Stimulated activated CD4-positive, alpha-beta T cell treated with anti-CD3 and anti-CD28 coated beads, TNF-alpha, amount 100 ng/mL, for 24 hours (primary cell): ENCODE measurements at regions not wholly inside any gene's neighbourhood (a gene's known extent, or its start where the extent isn't known, plus 50 kb on each side); places are given as distances from the start of the nearest gene placed in this dataset.
"Not testable (repeated sequence)": the region's sequence is repeated elsewhere in the genome, so short reads cannot be mapped to it uniquely, and the experiment has no call there.

Experiments used
- DNase-seq, 3 experiments: peaks; one replicate each; pipeline ENCODE4 v3.0.0-alpha.2; 2020; ENCODE audit warnings: low read depth in 3 of 3

GRCh38 chr9:25917731-25918362 lies 239.6 kb upstream of the TUSC1 start:
- no peak for DNase-seq

- no peak for DNase-seq
Observed at GRCh38 chr9:25913806-25914205, 235.6 kb upstream of the TUSC1 start.

- DNase-seq: no peak
Observed at GRCh38 chr9:25904701-25905100, 226.5 kb upstream of the TUSC1 start.

DNA sequence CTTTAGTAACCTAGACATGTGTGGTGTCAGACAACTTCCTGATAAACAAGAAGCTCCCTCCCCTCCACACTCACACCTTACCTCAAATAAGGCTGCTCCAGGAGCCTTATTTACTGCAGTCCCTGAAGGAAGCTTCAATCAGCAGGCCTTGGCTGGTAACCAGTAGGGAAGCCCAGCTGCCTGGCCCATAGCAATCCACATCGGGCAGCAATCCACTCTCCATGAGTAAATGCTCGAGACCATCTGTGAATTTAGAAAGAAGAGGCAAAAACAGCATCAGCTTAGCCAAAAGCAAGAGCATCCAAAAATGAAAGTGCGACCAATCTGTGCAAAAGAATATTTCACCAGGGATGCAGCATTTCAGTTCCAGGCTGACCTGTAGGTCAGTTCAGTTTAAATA lies 213.3 kb upstream of the TUSC1 start:
- no peak for DNase-seq

- no peak for DNase-seq
Observed at GRCh38 chr9:25889661-25890060, 211.4 kb upstream of the TUSC1 start.

- no peak for DNase-seq
Observed at GRCh38 chr9:25876248-25876647, 198.0 kb upstream of the TUSC1 start.

GRCh38 chr9:25864509-25864908 lies 186.3 kb upstream of the TUSC1 start:
- DNase-seq: no peak

GRCh38 chr9:25861421-25861820 lies 183.2 kb upstream of the TUSC1 start:
- no peak for DNase-seq

- DNase-seq: no peak
Observed at GRCh38 chr9:25857147-25857546, 178.9 kb upstream of the TUSC1 start.

DNA sequence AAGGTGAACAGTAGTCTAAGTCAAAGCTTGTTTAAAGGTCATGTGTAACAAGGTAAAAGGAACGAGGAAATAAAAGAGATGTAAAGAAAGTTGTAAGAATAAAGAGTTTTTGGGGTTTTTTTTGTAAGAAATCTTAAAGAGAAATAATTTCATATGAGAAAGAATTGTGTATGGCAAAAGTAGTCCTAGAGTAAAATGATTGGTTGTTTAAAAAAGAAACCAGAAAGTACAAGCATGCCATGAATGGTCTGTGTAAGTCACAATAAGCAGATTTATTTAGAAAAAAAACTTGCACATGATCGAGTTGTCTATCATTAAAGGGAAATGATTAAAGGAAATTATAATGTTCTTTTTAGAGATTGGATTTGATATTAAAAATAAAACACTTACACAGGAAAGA lies 172.6 kb upstream of the TUSC1 start:
- no peak for DNase-seq

- no peak for DNase-seq
Observed at GRCh38 chr9:25845867-25846266, 167.6 kb upstream of the TUSC1 start.

DNA sequence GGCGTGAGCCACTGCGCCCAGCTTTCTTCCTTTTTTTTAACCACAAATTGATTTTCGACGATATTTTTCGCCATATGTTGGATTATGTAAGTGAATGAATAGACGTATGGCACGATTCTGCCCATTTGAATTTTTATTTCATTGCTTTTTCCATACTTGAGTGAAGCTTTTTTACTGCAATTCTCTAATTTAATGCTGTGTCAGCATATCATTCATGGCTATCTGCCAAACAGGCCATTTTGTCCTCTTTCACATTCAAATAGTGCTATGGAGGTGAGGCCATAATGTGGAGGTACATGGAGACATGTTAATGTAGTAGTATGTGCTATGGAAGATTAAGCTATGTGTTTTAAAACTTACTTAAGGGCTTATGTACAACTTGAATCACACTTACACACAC lies 152.1 kb upstream of the TUSC1 start:
- DNase-seq: no peak

DNA sequence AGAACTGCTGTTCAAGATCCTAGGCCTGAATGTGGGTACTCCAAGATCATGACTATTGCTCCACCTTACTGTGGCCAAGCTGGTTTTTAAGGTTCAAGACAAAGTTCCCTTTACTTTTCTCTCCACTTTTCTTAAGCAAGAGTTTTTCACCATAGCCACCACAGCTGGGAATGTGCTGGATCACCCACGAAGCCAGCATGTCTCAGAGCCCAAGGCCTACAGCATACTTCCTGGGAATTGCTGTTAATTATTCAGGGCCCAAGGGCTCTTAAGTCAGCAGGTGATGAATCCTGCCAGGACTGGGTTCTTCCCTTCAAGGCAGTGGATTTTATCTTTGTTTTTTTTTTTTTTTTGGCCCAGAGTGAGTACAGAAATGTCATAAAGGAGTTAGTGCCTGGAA lies 149.4 kb upstream of the TUSC1 start:
- DNase-seq: no peak

DNA sequence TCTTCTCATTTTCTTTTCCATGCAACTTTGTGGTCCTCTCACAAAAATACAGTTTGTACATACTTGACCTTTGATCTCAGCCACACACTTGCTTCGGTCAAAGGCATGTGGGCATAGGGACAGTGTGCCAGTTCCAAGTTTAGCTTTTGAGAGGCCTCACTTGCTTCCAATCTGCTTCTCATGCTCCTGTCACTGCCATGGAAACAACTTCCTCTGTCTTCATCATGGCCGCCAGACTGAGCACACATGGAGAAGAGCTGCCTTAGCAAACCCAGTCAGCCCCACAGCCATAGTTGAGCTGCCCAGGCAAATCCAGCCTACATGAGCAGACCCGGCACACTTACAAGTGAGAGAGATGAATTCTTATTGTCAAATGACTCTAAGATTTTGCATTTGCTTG lies 138.2 kb upstream of the TUSC1 start:
- no peak for DNase-seq

GRCh38 chr9:25814023-25814422 lies 135.8 kb upstream of the TUSC1 start:
- DNase-seq: no peak

GRCh38 chr9:25813478-25813877 lies 135.2 kb upstream of the TUSC1 start:
- DNase-seq: no peak

DNA sequence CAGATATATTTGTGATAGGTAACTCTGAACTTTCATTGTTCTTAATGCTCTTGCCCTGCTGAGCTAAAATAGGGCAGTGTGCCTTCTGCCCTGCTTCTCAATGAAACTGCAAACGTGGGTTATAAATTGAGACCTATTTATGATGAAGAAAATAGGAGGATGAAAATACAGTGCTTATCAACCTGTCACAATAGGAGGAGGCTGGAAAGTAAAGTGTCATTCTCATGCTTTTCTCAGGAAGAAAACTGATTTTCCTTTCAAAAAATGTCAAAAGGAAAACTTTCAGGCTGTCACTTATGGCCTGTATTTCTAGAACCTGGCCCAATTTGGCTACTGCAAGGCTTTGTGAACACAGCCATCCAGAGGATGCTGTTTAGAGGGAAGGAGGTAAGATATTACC lies 130.3 kb upstream of the TUSC1 start:
- no peak for DNase-seq

- DNase-seq: no peak
Observed at GRCh38 chr9:25804856-25805255, 126.6 kb upstream of the TUSC1 start.

DNA sequence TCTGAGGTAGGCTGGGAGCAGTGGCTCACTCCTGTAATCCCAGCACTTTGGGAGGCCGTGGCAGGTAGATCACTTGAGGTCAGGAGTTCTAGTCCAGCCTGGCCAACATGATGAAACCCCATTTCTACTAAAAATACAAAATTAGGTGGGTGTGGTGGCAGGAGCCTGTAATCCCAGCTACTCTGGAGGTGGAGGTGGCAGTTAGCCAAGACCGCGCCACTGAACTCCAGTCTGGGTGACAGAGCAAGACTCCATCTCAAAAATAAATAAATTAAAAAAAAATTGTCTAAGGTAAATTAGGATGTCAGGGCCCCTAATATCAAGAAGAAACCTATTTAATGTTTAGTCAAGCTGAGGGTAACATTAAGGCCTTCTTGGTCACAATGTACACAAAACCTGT lies 123.7 kb upstream of the TUSC1 start:
- DNase-seq: not testable (repeated sequence)

GRCh38 chr9:25773805-25774204 lies 95.6 kb upstream of the TUSC1 start:
- DNase-seq: no peak

- DNase-seq: no peak
Observed at GRCh38 chr9:25755951-25756350, 77.7 kb upstream of the TUSC1 start.

GRCh38 chr9:25752398-25752797 lies 74.2 kb upstream of the TUSC1 start:
- no peak for DNase-seq

DNA sequence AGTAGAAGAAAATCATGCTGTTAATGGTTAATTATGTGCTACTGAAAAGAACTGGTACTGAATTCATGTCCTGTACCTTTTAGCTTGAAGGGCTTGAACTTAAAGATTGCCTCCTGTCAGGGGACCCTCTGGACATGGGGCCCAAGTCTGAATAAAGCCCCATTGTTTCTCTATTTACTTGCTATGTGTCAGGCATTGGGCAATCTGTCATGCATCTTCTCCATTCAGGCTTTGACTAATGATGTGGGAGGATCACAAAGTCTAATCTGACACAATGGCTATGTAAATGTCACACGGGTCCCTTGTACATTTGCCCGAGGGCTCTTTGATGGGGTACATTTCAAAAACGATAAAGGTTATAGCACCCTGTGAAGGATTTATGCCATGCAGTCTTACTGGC lies 64.0 kb upstream of the TUSC1 start:
- DNase-seq: no peak

DNA sequence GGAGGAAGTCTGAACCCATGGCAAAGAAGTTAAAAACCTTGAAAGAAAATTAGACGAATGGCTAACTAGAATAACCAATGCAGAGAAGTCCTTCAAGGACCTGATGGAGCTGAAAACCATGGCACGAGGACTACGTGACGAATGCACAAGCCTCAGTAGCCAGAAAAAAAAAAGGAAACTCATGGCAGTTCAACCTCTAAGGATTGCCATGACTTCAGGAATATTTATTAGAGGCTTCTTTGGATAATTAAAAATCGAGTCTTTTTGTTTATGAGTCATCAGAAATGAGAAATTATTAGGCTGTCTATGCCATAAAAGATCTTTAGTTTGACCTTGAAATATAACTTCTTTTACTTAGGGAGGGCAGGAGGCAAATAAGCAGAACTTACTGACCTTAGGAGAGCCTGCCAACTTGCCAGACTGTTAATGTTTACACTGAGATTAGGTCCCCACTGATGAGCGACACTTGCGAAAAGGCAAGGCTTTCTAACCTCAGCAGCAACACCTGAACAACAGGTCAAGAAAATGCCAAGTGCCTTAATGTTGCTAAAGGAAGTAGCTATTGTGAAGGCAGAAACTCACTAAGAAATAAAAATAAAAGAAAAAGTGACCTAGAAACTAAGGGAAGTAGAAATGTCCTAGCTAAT lies 55.2 kb upstream of the TUSC1 start:
- DNase-seq: no peak
